T-cell (primary cell): ENCODE measurements at regions not wholly inside any gene's neighbourhood (a gene's known extent, or its start where the extent isn't known, plus 50 kb on each side); places are given as distances from the start of the nearest gene placed in this dataset.

Experiments used
- ATAC-seq, 4 experiments: fragments of 200-7000 bp in 3 of 4; fragments of 150-1000 bp in 1 of 4; cut with Tn5 transposase; replicated peaks in 1 of 4; 1 replicate in 3 of 4; 2 replicates in 1 of 4; pipeline ENCODE4 v1.10.0; 2021; ENCODE audit warnings: moderate library complexity in 3 of 4, mild to moderate bottlenecking in 2 of 4, moderate number of reproducible peaks in 1 of 4
- CTCF ChIA-PET, 2 donors: fragments of 300-600 bp; sonication (Branson Sonifier 250); formaldehyde crosslinking; loops; one replicate each; lab custom pipeline; 2022; ENCODE audit warnings: antibody characterized with exemption in 2 of 2; lab: Charles Lee
- POLR2A ChIA-PET, 2 donors: fragments of 300-600 bp; sonication (Branson Sonifier 250); formaldehyde crosslinking; loops; one replicate each; lab custom pipeline; 2022; ENCODE audit warnings: antibody characterized with exemption in 2 of 2; lab: Charles Lee
- DNase-seq, 35 experiments: peaks; one replicate each; pipeline versions ENCODE4 v3.0.0 to v3.0.0-alpha.2; 2013 to 2023
- H3K27ac ChIP-seq: one replicate; pipeline ENCODE4 v1.5.1; 2013; ENCODE audit warnings: low read length
- H3K27me3 ChIP-seq, 2 experiments: replicated peaks in 1 of 2; 1 replicate in 1 of 2; 2 replicates in 1 of 2; pipeline versions ENCODE4 v1.6.1 to v1.7.0; 2013; ENCODE audit warnings: low read length in 1 of 2, mixed read lengths in 1 of 2; ENCODE audit not compliant: control insufficient read depth in 2 of 2, insufficient read depth in 2 of 2; ENCODE audit errors: extremely low read depth in 1 of 2
- H3K36me3 ChIP-seq, 2 donors: 1 replicate in 1 of 2; 2 replicates in 1 of 2; pipeline versions ENCODE4 v1.6.1 to v1.7.0; 2013; ENCODE audit warnings: low read length in 1 of 2; ENCODE audit not compliant: control insufficient read depth in 2 of 2, insufficient read depth in 1 of 2; ENCODE audit errors: extremely low read depth in 1 of 2
- H3K4me1 ChIP-seq, 2 experiments: 1 replicate in 1 of 2; 2 replicates in 1 of 2; pipeline versions ENCODE4 v1.6.1 to v1.7.0; 2013; ENCODE audit warnings: low read length in 2 of 2, mixed read lengths in 1 of 2; ENCODE audit not compliant: insufficient read depth in 2 of 2, control insufficient read depth in 1 of 2; ENCODE audit errors: extremely low read depth in 1 of 2
- H3K4me3 ChIP-seq, 2 donors: 1 replicate in 1 of 2; 2 replicates in 1 of 2; pipeline versions ENCODE4 v1.5.1 to v1.7.0; 2013; ENCODE audit warnings: mild to moderate bottlenecking in 2 of 2, low read length in 1 of 2, moderate library complexity in 1 of 2; ENCODE audit not compliant: control insufficient read depth in 1 of 2; ENCODE audit errors: extremely low read depth in 1 of 2
- H3K9me3 ChIP-seq: 2 replicates; pipeline ENCODE4 v1.7.0; 2013
- H3K27ac Mint-ChIP-seq, 2 donors: one replicate each; pipeline ENCODE4 v1.8.0; 2020 to 2021; ENCODE audit warnings: mild to moderate bottlenecking in 2 of 2, mixed read lengths in 2 of 2
- H3K27me3 Mint-ChIP-seq, 2 donors: one replicate each; pipeline ENCODE4 v1.8.0; 2021 to 2022; ENCODE audit warnings: mixed read lengths in 2 of 2
- H3K36me3 Mint-ChIP-seq: one replicate; pipeline ENCODE4 v1.8.0; 2021; ENCODE audit warnings: mixed read lengths
- H3K4me1 Mint-ChIP-seq, 3 donors: one replicate each; pipeline ENCODE4 v1.8.0; 2020 to 2022; ENCODE audit warnings: mixed read lengths in 3 of 3, mild to moderate bottlenecking in 1 of 3
- H3K4me3 Mint-ChIP-seq, 3 donors: one replicate each; pipeline ENCODE4 v1.8.0; 2020 to 2022; ENCODE audit warnings: mild to moderate bottlenecking in 3 of 3, mixed read lengths in 3 of 3, moderate library complexity in 3 of 3
- H3K9me3 Mint-ChIP-seq, 3 donors: one replicate each; pipeline ENCODE4 v1.8.0; 2020 to 2022; ENCODE audit warnings: mixed read lengths in 3 of 3
- WGBS: methylation state at CpG from one replicate; pipeline ENCODE4 v1.1.5; 2013; ENCODE audit warnings: missing lambda C conversion rate; ENCODE audit not compliant: insufficient coverage; 5-methylcytosine and 5-hydroxymethylcytosine counted together

DNA sequence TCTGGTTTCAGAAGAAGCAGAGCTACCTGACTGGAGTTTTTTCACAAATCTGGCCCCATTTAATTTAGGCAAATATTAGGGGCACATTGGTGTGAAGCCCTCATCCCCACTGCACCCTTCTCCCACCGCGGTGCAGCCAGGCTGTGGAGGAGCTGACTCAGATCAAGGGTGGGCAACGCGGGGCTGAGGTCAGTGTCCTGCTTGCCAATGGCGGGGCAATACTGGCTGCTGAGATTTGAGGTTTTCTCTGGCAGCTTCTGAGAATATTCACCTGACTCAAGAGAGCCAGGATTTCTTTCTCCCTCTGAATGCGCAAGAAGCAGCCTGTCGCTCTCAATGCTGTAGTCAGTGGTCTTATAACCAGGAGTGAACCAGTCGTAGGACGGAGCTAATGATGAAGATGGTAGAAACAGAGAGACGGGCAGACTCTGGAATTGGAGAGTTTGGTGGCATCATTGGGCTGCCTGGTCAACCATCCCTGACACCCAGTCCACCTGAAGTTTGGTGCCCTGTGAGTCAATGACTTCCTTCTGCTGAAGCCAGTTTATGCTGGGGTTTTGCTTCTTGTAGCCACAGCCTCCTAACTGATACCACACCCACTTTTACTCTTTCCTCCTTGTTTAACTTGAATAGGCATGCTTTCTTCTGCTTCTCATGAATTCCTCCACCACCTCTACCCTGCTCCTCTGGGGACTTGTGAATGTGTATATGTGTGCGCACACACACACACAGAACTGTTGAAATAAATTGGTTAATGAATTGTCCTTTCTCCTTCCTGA lies 123.7 kb upstream of the CTBP2 start:
- Histone ChIP-seq H3K9me3 (no peaks in the 10 kb centered on the region), H3K36me3 (no peaks in the 10 kb centered on the region), H3K27me3 (peaks cover 0 to 2% of the 10 kb centered on the region in 2 experiments), H3K27ac (no peak overlapping the region), H3K4me1 (no peaks in the 10 kb centered on the region), H3K4me3 (no peak overlapping the region)
- no peak for DNase-seq
- Mint-ChIP-seq H3K4me1 (no peaks in the 10 kb centered on the region), H3K4me3 (no peak overlapping the region), H3K9me3 (peaks cover 5 to 14% (median 6%) of the 10 kb centered on the region in 3 donors), H3K27me3 (peaks cover 22 to 26% of the 10 kb centered on the region in 2 donors), H3K36me3 (no peaks in the 10 kb centered on the region), H3K27ac (no peak overlapping the region)
- WGBS, result 80% methylated on average over 8 of the region's 11 CpGs
- ChIA-PET CTCF (no interaction called here), POLR2A (no interaction called here)
- ATAC-seq, result no peak

GRCh38 chr10:125283191-125283835 lies 123.0 kb upstream of the CTBP2 start:
- Histone ChIP-seq H3K27me3 (peaks cover 0 to 2% of the 10 kb centered on the region in 2 experiments), H3K9me3 (no peaks in the 10 kb centered on the region), H3K27ac (no peak overlapping the region), H3K4me3 (no peak overlapping the region), H3K4me1 (no peaks in the 10 kb centered on the region), H3K36me3 (no peaks in the 10 kb centered on the region)
- ATAC-seq (no peak), DNase-seq (no peak)
- H3K27ac Mint-ChIP-seq, result no peak overlapping the region
- no peaks in the 10 kb centered on the region for H3K4me1 Mint-ChIP-seq
- H3K4me3 Mint-ChIP-seq, result no peak overlapping the region
- H3K27me3 Mint-ChIP-seq, result peaks cover 22 to 26% of the 10 kb centered on the region in 2 donors
- H3K9me3 Mint-ChIP-seq, result peaks cover 5 to 14% (median 6%) of the 10 kb centered on the region in 3 donors
- ChIA-PET CTCF (no interaction called here), POLR2A (no interaction called here)
- no peaks in the 10 kb centered on the region for H3K36me3 Mint-ChIP-seq
- WGBS, result 14% methylated on average over 1 of the region's 7 CpGs

- H3K4me1 ChIP-seq, result no peaks in the 10 kb centered on the region
- ATAC-seq (no peak), DNase-seq (no peak)
- POLR2A ChIA-PET, result no interaction called here
- CTCF ChIA-PET, result no interaction called here
- H3K27me3 ChIP-seq, result peaks cover 0 to 2% of the 10 kb centered on the region in 2 experiments
- H3K4me1 Mint-ChIP-seq, result no peaks in the 10 kb centered on the region
- no peak overlapping the region for H3K4me3 ChIP-seq
- no peak overlapping the region for H3K27ac ChIP-seq
- H3K36me3 ChIP-seq, result no peaks in the 10 kb centered on the region
- H3K27ac Mint-ChIP-seq, result no peak overlapping the region
- 91% methylated on average over 5 of the region's 6 CpGs for WGBS
- no peak overlapping the region for H3K4me3 Mint-ChIP-seq
- H3K27me3 Mint-ChIP-seq, result peaks cover 14% of the 10 kb centered on the region in 2 donors
- no peaks in the 10 kb centered on the region for H3K9me3 ChIP-seq
- H3K9me3 Mint-ChIP-seq, result peaks cover 2 to 6% (median 2%) of the 10 kb centered on the region in 3 donors
- H3K36me3 Mint-ChIP-seq, result no peaks in the 10 kb centered on the region
Observed at GRCh38 chr10:125281091-125281490, 120.7 kb upstream of the CTBP2 start.

DNA sequence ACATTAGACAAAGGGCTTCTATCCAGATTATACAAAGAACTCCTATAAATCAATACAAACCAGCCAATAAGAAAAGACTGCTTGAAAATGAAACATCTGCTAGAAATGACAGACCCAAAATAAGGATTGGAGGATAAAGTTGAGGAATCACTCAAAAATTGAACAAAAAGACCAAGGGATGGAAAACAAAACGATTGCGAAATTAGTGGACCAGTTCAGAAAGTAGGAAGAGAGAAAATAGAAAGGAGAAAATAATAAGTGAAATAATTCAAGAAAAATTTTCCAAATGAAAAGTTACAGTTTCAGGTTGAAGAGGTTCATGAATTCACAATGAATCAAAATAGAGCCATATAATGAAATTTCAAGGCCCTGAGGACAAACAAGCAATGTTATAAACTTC lies 115.8 kb upstream of the CTBP2 start:
- no peak overlapping the region for H3K4me3 Mint-ChIP-seq
- Histone ChIP-seq H3K36me3 (no peaks in the 10 kb centered on the region), H3K4me1 (no peaks in the 10 kb centered on the region), H3K9me3 (no peaks in the 10 kb centered on the region), H3K27me3 (peaks cover 0 to 8% of the 10 kb centered on the region in 2 experiments), H3K4me3 (no peak overlapping the region), H3K27ac (no peak overlapping the region)
- peaks cover 4 to 10% (median 4%) of the 10 kb centered on the region in 3 donors for H3K9me3 Mint-ChIP-seq
- ChIA-PET CTCF (no interaction called here), POLR2A (no interaction called here)
- DNase-seq (no peak), ATAC-seq (no peak)
- WGBS, result no CpG with 5 or more reads among the region's 2 CpGs
- H3K36me3 Mint-ChIP-seq, result no peaks in the 10 kb centered on the region
- H3K4me1 Mint-ChIP-seq, result no peaks in the 10 kb centered on the region
- peaks cover 5% of the 10 kb centered on the region in 2 donors for H3K27me3 Mint-ChIP-seq
- no peak overlapping the region for H3K27ac Mint-ChIP-seq

- H3K9me3 Mint-ChIP-seq, result peaks cover 4 to 10% (median 9%) of the 10 kb centered on the region in 3 donors
- no peaks in the 10 kb centered on the region for H3K4me1 ChIP-seq
- peaks cover 4 to 6% of the 10 kb centered on the region in 2 donors for H3K27me3 Mint-ChIP-seq
- H3K27me3 ChIP-seq, result peaks cover 0 to 8% of the 10 kb centered on the region in 2 experiments
- H3K27ac ChIP-seq, result no peak overlapping the region
- no peak for DNase-seq
- 88% methylated on average over 4 of the region's 5 CpGs for WGBS
- CTCF ChIA-PET, result no interaction called here
- H3K4me3 Mint-ChIP-seq, result no peak overlapping the region
- no peaks in the 10 kb centered on the region for H3K9me3 ChIP-seq
- no peak overlapping the region for H3K4me3 ChIP-seq
- no peaks in the 10 kb centered on the region for H3K36me3 ChIP-seq
- H3K36me3 Mint-ChIP-seq, result no peaks in the 10 kb centered on the region
- POLR2A ChIA-PET, result no interaction called here
- no peak for ATAC-seq
- no peaks in the 10 kb centered on the region for H3K4me1 Mint-ChIP-seq
- no peak overlapping the region for H3K27ac Mint-ChIP-seq
Observed at GRCh38 chr10:125274961-125275360, 114.6 kb upstream of the CTBP2 start.

GRCh38 chr10:125273023-125273422 lies 112.7 kb upstream of the CTBP2 start:
- Mint-ChIP-seq H3K27ac (no peak overlapping the region), H3K4me3 (no peak overlapping the region), H3K27me3 (peaks cover 6 to 7% of the 10 kb centered on the region in 2 donors), H3K4me1 (no peaks in the 10 kb centered on the region), H3K36me3 (no peaks in the 10 kb centered on the region), H3K9me3 (peaks cover 4 to 10% (median 9%) of the 10 kb centered on the region in 3 donors)
- no peaks in the 10 kb centered on the region for H3K4me1 ChIP-seq
- H3K27ac ChIP-seq, result no peak overlapping the region
- ATAC-seq, result no peak
- H3K4me3 ChIP-seq, result no peak overlapping the region
- no peak for DNase-seq
- no peaks in the 10 kb centered on the region for H3K36me3 ChIP-seq
- peaks cover 0 to 5% of the 10 kb centered on the region in 2 experiments for H3K27me3 ChIP-seq
- ChIA-PET POLR2A (no interaction called here), CTCF (no interaction called here)
- WGBS, result 90% methylated on average over 2 of the region's 8 CpGs
- H3K9me3 ChIP-seq, result no peaks in the 10 kb centered on the region
